ENCODE measurements at regions not wholly inside any gene's neighbourhood (a gene's known extent, or its start where the extent isn't known, plus 50 kb on each side); places are given as distances from the start of the nearest gene placed in this dataset.

GRCh38 chr1:4565801-4566449 lies 88.5 kb upstream of the AJAP1 start:
- Histone ChIP-seq H3K27me3 (peaks cover 0 to 76% (median 0%) of the 10 kb centered on the region in 3 donors), H3K4me1 (no peaks in the 10 kb centered on the region), H3K9me3 (no peaks in the 10 kb centered on the region), H3K27ac (no peak overlapping the region), H3K36me3 (no peaks in the 10 kb centered on the region), H3K4me3 (no peak overlapping the region)
- intact Hi-C loops (cut with DNase I; ENCODE audit: low total_unique reads): no loop called here
- TF ChIP-seq, protein P1, sequence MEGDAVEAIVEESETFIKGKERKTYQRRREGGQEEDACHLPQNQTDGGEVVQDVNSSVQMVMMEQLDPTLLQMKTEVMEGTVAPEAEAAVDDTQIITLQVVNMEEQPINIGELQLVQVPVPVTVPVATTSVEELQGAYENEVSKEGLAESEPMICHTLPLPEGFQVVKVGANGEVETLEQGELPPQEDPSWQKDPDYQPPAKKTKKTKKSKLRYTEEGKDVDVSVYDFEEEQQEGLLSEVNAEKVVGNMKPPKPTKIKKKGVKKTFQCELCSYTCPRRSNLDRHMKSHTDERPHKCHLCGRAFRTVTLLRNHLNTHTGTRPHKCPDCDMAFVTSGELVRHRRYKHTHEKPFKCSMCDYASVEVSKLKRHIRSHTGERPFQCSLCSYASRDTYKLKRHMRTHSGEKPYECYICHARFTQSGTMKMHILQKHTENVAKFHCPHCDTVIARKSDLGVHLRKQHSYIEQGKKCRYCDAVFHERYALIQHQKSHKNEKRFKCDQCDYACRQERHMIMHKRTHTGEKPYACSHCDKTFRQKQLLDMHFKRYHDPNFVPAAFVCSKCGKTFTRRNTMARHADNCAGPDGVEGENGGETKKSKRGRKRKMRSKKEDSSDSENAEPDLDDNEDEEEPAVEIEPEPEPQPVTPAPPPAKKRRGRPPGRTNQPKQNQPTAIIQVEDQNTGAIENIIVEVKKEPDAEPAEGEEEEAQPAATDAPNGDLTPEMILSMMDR (IDR thresholded peaks at IDR 0.05): no peak
- TF ChIP-seq POLR2A (IDR thresholded peaks at IDR 0.05) (no peak), POLR2AphosphoS5 (IDR thresholded peaks at IDR 0.05) (no peak), EP300 (IDR thresholded peaks at IDR 0.05) (no peak)
- WGBS, 5 donors: 57 to 71% (median 68%) methylated on average over 12 of the region's 12 CpGs
- no peak for DNase-seq

GRCh38 chr1:4571263-4571662 lies 83.1 kb upstream of the AJAP1 start:
- H3K4me3 ChIP-seq: no peak overlapping the region
- intact Hi-C loops (cut with DNase I; ENCODE audit: low total_unique reads): no loop called here
- no peaks in the 10 kb centered on the region for H3K4me1 ChIP-seq
- H3K9me3 ChIP-seq: no peaks in the 10 kb centered on the region
- no peaks in the 10 kb centered on the region for H3K36me3 ChIP-seq
- WGBS, 5 donors: 76 to 84% (median 77%) methylated on average over 6 of the region's 6 CpGs
- H3K27ac ChIP-seq: no peak overlapping the region
- TF ChIP-seq, protein P1 (IDR thresholded peaks at IDR 0.05): no peak
- TF ChIP-seq EP300 (IDR thresholded peaks at IDR 0.05): no peak
- no peak for TF ChIP-seq POLR2A (IDR thresholded peaks at IDR 0.05)
- TF ChIP-seq POLR2AphosphoS5 (IDR thresholded peaks at IDR 0.05): no peak
- no peak for DNase-seq
- peaks cover 0 to 66% (median 0%) of the 10 kb centered on the region in 3 donors for H3K27me3 ChIP-seq

GRCh38 chr1:4573526-4573925 lies 80.9 kb upstream of the AJAP1 start:
- intact Hi-C loops (cut with DNase I; ENCODE audit: low total_unique reads): no loop called here
- Histone ChIP-seq H3K27me3 (peaks cover 0 to 52% (median 0%) of the 10 kb centered on the region in 3 donors), H3K4me3 (no peak overlapping the region), H3K36me3 (no peaks in the 10 kb centered on the region), H3K4me1 (no peaks in the 10 kb centered on the region), H3K9me3 (peaks cover 0 to 9% (median 3%) of the 10 kb centered on the region in 4 donors), H3K27ac (no peak overlapping the region)
- 56 to 73% (median 62%) methylated on average over 3 of the region's 3 CpGs for WGBS, 5 donors
- TF ChIP-seq, protein P1 (IDR thresholded peaks at IDR 0.05): no peak
- DNase-seq: no peak

GRCh38 chr1:4581807-4582206 lies 72.6 kb upstream of the AJAP1 start:
- no peak for DNase-seq
- peaks cover 0 to 54% (median 13%) of the 10 kb centered on the region in 3 donors for H3K27me3 ChIP-seq
- 74 to 82% (median 76%) methylated on average over 5 of the region's 5 CpGs for WGBS, 5 donors
- no peak overlapping the region for H3K27ac ChIP-seq
- H3K9me3 ChIP-seq: peaks cover 0 to 9% (median 3%) of the 10 kb centered on the region in 4 donors
- no peak overlapping the region for H3K4me3 ChIP-seq
- intact Hi-C loops (cut with DNase I; ENCODE audit: low total_unique reads): no loop called here
- no peaks in the 10 kb centered on the region for H3K36me3 ChIP-seq
- TF ChIP-seq POLR2A (IDR thresholded peaks at IDR 0.05) (no peak), POLR2AphosphoS5 (IDR thresholded peaks at IDR 0.05) (no peak)
- no peaks in the 10 kb centered on the region for H3K4me1 ChIP-seq

DNA sequence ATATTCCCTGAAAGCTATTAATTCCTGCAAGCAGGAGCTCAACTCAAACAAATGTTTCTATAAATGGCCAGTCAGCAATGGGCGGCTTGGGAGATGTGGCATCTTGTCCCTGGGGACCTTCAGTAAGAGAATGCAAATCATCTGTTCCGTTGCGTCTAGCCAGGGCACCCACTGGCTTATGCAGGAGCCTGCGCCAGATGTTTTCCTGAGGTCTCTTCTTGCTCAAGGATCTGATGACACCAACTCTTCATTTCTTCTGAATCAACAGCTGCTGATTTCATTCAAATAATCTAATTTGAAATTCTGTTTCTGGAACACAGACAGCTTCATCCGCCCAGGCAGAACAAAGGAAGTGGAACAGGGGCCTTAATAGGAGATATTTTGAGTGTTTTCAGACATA lies 70.0 kb upstream of the AJAP1 start:
- Histone ChIP-seq H3K4me3 (no peak overlapping the region), H3K4me1 (no peaks in the 10 kb centered on the region), H3K36me3 (no peaks in the 10 kb centered on the region), H3K27ac (no peak overlapping the region), H3K27me3 (peaks cover 0 to 61% (median 13%) of the 10 kb centered on the region in 3 donors), H3K9me3 (no peaks in the 10 kb centered on the region)
- TF ChIP-seq POLR2AphosphoS5 (IDR thresholded peaks at IDR 0.05): no peak
- TF ChIP-seq EP300 (IDR thresholded peaks at IDR 0.05): no peak
- TF ChIP-seq, protein P1 (IDR thresholded peaks at IDR 0.05): no peak
- no peak for TF ChIP-seq POLR2A (IDR thresholded peaks at IDR 0.05)
- intact Hi-C loops (cut with DNase I; ENCODE audit: low total_unique reads): no loop called here
- WGBS, 5 donors: 58 to 80% (median 72%) methylated on average over 5 of the region's 5 CpGs
- no peak for DNase-seq
